Endothelial cell of umbilical vein (primary cell): ENCODE measurements at regions not wholly inside any gene's neighbourhood (a gene's known extent, or its start where the extent isn't known, plus 50 kb on each side); places are given as distances from the start of the nearest gene placed in this dataset.

Source experiments
- BruUV-seq: library from RNA; stranded (reverse); fragments of 400-500 nt; replicated peaks from 2 replicates; lab custom pipeline; 2021; lab: Mats Ljungman, UMichigan
- CTCF ChIA-PET: fragments of 300-600, 350-600 bp; sonication (Branson Sonifier 250); formaldehyde crosslinking; loops from one replicate; lab custom pipeline; 2021; ENCODE audit warnings: antibody characterized with exemption, inconsistent platforms; lab: Charles Lee
- POLR2A ChIA-PET: fragments of 300-600, 350-600 bp; sonication (Branson Sonifier 250); formaldehyde crosslinking; loops from one replicate; lab custom pipeline; 2021; ENCODE audit warnings: antibody characterized with exemption, inconsistent platforms; lab: Charles Lee
- DNase-seq: peaks from one replicate; pipeline ENCODE4 v3.0.0-alpha.2; 2011; ENCODE audit warnings: low read depth, low spot score
- FAIRE-seq: peaks from 2 replicates; lab custom pipeline; 2011; peaks lifted over from hg19 to GRCh38; lab: Jason Lieb, UNC
- H2AFZ ChIP-seq: 2 replicates; pipeline ENCODE4 v1.6.0; 2012; ENCODE audit warnings: low read depth, low read length, control low read depth, inconsistent platforms
- H3K27ac ChIP-seq: 2 replicates; pipeline ENCODE4 v1.5.1; 2011; ENCODE audit warnings: low read depth, mild to moderate bottlenecking, control low read depth, low read length, moderate library complexity; ENCODE audit not compliant: insufficient read depth
- H3K27me3 ChIP-seq, 2 experiments: 2 replicates each; pipeline versions ENCODE4 v1.6.0 to v1.6.1; 2011; ENCODE audit warnings: low read length in 2 of 2, mixed read lengths in 1 of 2; ENCODE audit not compliant: control insufficient read depth in 2 of 2, insufficient read depth in 2 of 2
- H3K36me3 ChIP-seq, 2 experiments: 2 replicates in 1 of 2; 3 replicates in 1 of 2; pipeline ENCODE4 v1.5.1; 2011; ENCODE audit warnings: low read length in 2 of 2, mild to moderate bottlenecking in 1 of 2, moderate library complexity in 1 of 2; ENCODE audit not compliant: control insufficient read depth in 2 of 2, insufficient read depth in 2 of 2; ENCODE audit errors: extremely low read depth in 1 of 2
- H3K4me1 ChIP-seq: 3 replicates; pipeline ENCODE4 v1.5.1; 2011; ENCODE audit warnings: mild to moderate bottlenecking, low read length; ENCODE audit not compliant: control insufficient read depth, insufficient read depth; ENCODE audit errors: extremely low read depth
- H3K4me2 ChIP-seq: 2 replicates; pipeline ENCODE4 v1.6.1; 2011; ENCODE audit warnings: low read length, control low read depth, mixed read lengths; ENCODE audit not compliant: insufficient read depth
- H3K4me3 ChIP-seq, 3 experiments: fragments of 200-600 bp in 1 of 3; sonication (generic), shearing (Covaris generic) in 1 of 3; replicated peaks in 1 of 3; 2 replicates each; pipeline ENCODE4 v1.5.1; 2011 to 2016; ENCODE audit warnings: control low read depth in 3 of 3, low read length in 3 of 3, mild to moderate bottlenecking in 2 of 3, inconsistent platforms in 1 of 3, low read depth in 1 of 3, moderate library complexity in 1 of 3; ENCODE audit not compliant: insufficient read depth in 1 of 3
- H3K79me2 ChIP-seq: 2 replicates; pipeline ENCODE4 v1.6.0; 2012; ENCODE audit warnings: low read length, inconsistent platforms; ENCODE audit not compliant: control insufficient read depth, insufficient read depth
- H3K9ac ChIP-seq: replicated peaks from 2 replicates; pipeline ENCODE3; 2011; ENCODE audit warnings: low read length, control low read depth; ENCODE audit not compliant: insufficient read depth; ENCODE audit errors: extremely low read depth
- H3K9me1 ChIP-seq: replicated peaks from 3 replicates; pipeline ENCODE4 v1.6.0; 2011; ENCODE audit warnings: mild to moderate bottlenecking, low read length; ENCODE audit not compliant: control insufficient read depth, insufficient read depth; ENCODE audit errors: extremely low read depth
- H3K9me3 ChIP-seq: replicated peaks from 2 replicates; pipeline ENCODE4 v1.5.1; 2012; ENCODE audit warnings: low read length, inconsistent platforms; ENCODE audit not compliant: control insufficient read depth, insufficient read depth
- H4K20me1 ChIP-seq: replicated peaks from 2 replicates; pipeline ENCODE3; 2011; ENCODE audit warnings: mild to moderate bottlenecking, low read length; ENCODE audit not compliant: control insufficient read depth, insufficient read depth; ENCODE audit errors: extremely low read depth
- CTCF ChIP-seq, 2 donors: IDR thresholded peaks; 1 replicate in 1 of 2; 2 replicates in 1 of 2; pipeline ENCODE4 v1.5.1; 2011; ENCODE audit warnings: low read length in 2 of 2, mild to moderate bottlenecking in 2 of 2, moderate library complexity in 2 of 2, control low read depth in 1 of 2, inconsistent platforms in 1 of 2, low read depth in 1 of 2; ENCODE audit not compliant: insufficient read depth in 1 of 2; ENCODE audit errors: extremely low read depth in 1 of 2
- EZH2 ChIP-seq: IDR thresholded peaks from 2 replicates; pipeline ENCODE4 v1.6.1; 2012; ENCODE audit warnings: borderline replicate concordance, low read depth, mild to moderate bottlenecking, moderate library complexity, low read length, inconsistent platforms; ENCODE audit not compliant: severe bottlenecking
- FOS ChIP-seq: IDR thresholded peaks from 2 replicates; pipeline ENCODE4 v1.6.1; 2011; ENCODE audit warnings: mild to moderate bottlenecking, low read length, moderate library complexity, borderline replicate concordance; ENCODE audit not compliant: insufficient read depth
- JUN ChIP-seq: IDR thresholded peaks from 2 replicates; pipeline ENCODE4 v1.6.1; 2011; ENCODE audit warnings: borderline replicate concordance, low read depth; ENCODE audit not compliant: insufficient read length, insufficient read depth
- MYC ChIP-seq: IDR thresholded peaks from one replicate; pipeline ENCODE4 v1.6.1; 2011; ENCODE audit warnings: mild to moderate bottlenecking, low read depth, low read length
- POLR2A ChIP-seq: IDR thresholded peaks from 2 replicates; pipeline ENCODE4 v1.6.1; 2012; ENCODE audit warnings: low read depth, mild to moderate bottlenecking, control low read depth, low read length
- POLR2AphosphoS5 ChIP-seq: IDR thresholded peaks from 2 replicates; pipeline ENCODE4 v1.6.1; 2012; ENCODE audit warnings: low read depth, mild to moderate bottlenecking, control low read depth, low read length, moderate library complexity; ENCODE audit not compliant: insufficient read depth
- dilution Hi-C: fragments of 300-500 bp; cut with MboI; formaldehyde crosslinking; loops from one replicate; pipeline ENCODE4 v1.15.0; 2019; ENCODE audit warnings: low sequenced_read_pairs; ENCODE audit not compliant: extremely low pct_ligation_motif_present
- intact Hi-C: fragments of 100-400 bp; cut with micrococcal nuclease; formaldehyde crosslinking; loops from one replicate; pipeline ENCODE4 v1.10.0; 2022
- TF ChIP-seq, protein P1 (sequence below): IDR thresholded peaks from 2 replicates; pipeline ENCODE4 v1.6.1; 2011; ENCODE audit not compliant: insufficient read depth, insufficient read length

- no peaks in the 10 kb centered on the region for H3K4me1 ChIP-seq
- H4K20me1 ChIP-seq: no peaks in the 10 kb centered on the region
- H3K9ac ChIP-seq: no peak overlapping the region
- dilution Hi-C loops (no loop called here), intact Hi-C loops (no loop called here)
- no peak for DNase-seq
- no peaks in the 10 kb centered on the region for H3K36me3 ChIP-seq
- no peak overlapping the region for H3K27ac ChIP-seq
- ChIA-PET POLR2A (no interaction called here), CTCF (interaction anchor here (0.6 kb wide), 1 partner anchor 33 kb away, joined by 3 read pairs; no protein-coding TSS in a partner anchor)
- TF ChIP-seq CTCF (IDR thresholded peaks at IDR 0.05; ENCODE audit: extremely low read depth in 1 of 2, insufficient read depth in 1 of 2, low read depth in 1 of 2, low read length in 2 of 2): no peak
- no peak for TF ChIP-seq POLR2AphosphoS5
- TF ChIP-seq POLR2A: no peak
- TF ChIP-seq JUN: no peak
- TF ChIP-seq FOS: no peak
- no peak for FAIRE-seq
- H3K4me3 ChIP-seq: no peak overlapping the region
- no peaks in the 10 kb centered on the region for H3K9me3 ChIP-seq
- no peak overlapping the region for H3K4me2 ChIP-seq
- no TSS peak for BruUV-seq
- H2AFZ ChIP-seq: no peak overlapping the region
- no peaks in the 10 kb centered on the region for H3K79me2 ChIP-seq
- no peaks in the 10 kb centered on the region for H3K9me1 ChIP-seq
- no peaks in the 10 kb centered on the region for H3K27me3 ChIP-seq
These were observed 222.5 kb upstream of the SOX4 start for GRCh38 chr6:21371061-21371460.

- FAIRE-seq (no peak), DNase-seq (no peak)
- intact Hi-C loops: no loop called here
- CTCF ChIA-PET: interaction anchor here (0.6 kb wide), 1 partner anchor 34 kb away, joined by 3 read pairs; no protein-coding TSS in a partner anchor
- no peaks in the 10 kb centered on the region for H3K9me1 ChIP-seq
- H4K20me1 ChIP-seq: no peaks in the 10 kb centered on the region
- no peak overlapping the region for H3K9ac ChIP-seq
- no peaks in the 10 kb centered on the region for H3K79me2 ChIP-seq
- no peaks in the 10 kb centered on the region for H3K27me3 ChIP-seq
- TF ChIP-seq, protein P1, sequence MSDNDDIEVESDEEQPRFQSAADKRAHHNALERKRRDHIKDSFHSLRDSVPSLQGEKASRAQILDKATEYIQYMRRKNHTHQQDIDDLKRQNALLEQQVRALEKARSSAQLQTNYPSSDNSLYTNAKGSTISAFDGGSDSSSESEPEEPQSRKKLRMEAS: no peak
- TF ChIP-seq FOS: no peak
- no peak for TF ChIP-seq JUN
- TF ChIP-seq POLR2A: no peak
- no peak for TF ChIP-seq EZH2
- no peak for TF ChIP-seq POLR2AphosphoS5
- TF ChIP-seq CTCF (IDR thresholded peaks at IDR 0.05; ENCODE audit: extremely low read depth in 1 of 2, insufficient read depth in 1 of 2, low read depth in 1 of 2, low read length in 2 of 2): no peak
- no peak for TF ChIP-seq MYC
- dilution Hi-C loops: no loop called here
- no peak overlapping the region for H3K27ac ChIP-seq
- no peaks in the 10 kb centered on the region for H3K4me1 ChIP-seq
- no peaks in the 10 kb centered on the region for H3K36me3 ChIP-seq
- H2AFZ ChIP-seq: no peak overlapping the region
- H3K9me3 ChIP-seq: no peaks in the 10 kb centered on the region
- H3K4me2 ChIP-seq: no peak overlapping the region
- BruUV-seq: no TSS peak
- H3K4me3 ChIP-seq: no peak overlapping the region
- POLR2A ChIA-PET: no interaction called here
These were observed 221.8 kb upstream of the SOX4 start for GRCh38 chr6:21371676-21372171.
